ENCODE measurements at regions not wholly inside any gene's neighbourhood (a gene's known extent, or its start where the extent isn't known, plus 50 kb on each side); places are given as distances from the start of the nearest gene placed in this dataset.

DNA sequence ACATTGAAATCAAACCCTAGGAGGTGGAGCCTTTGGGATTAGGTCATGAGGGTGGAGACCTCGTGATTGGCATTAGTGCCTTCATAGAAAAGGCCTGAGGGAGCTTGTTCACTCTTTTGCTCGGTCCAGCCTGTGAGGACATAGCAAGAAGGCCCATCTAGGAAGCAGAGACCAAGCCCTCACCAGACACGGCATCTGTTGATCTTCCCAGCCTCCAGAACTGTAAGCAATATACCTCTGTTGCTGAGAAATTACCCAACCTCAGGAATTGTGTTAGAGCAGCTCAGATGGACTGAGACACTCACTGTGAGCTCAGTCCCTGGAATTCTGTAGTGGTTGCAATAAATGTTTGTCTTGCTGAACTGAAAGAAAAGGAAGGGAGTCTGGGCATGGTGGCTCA lies 116.2 kb upstream of the MAP1LC3B2 start:
- Histone ChIP-seq H3K36me3 (replicated peaks in 1 of 2; ENCODE audit: control extremely low read depth in 1 of 2, control insufficient read depth in 1 of 2, extremely low read depth in 1 of 2, insufficient read depth in 2 of 2, low read length in 1 of 2) (no peaks in the 10 kb centered on the region), H3K9ac (ENCODE audit: low read length) (no peak overlapping the region), H3K9me3 (ENCODE audit: control extremely low read depth in 1 of 3, control insufficient read depth in 2 of 3, insufficient read depth in 1 of 3, low read length in 2 of 3) (peaks cover 0 to 9% (median 3%) of the 10 kb centered on the region in 3 donors), H3K4me3 (ENCODE audit: control extremely low read depth in 1 of 5, extremely low read depth in 1 of 5, insufficient read depth in 1 of 5, low read depth in 2 of 5, low read length in 4 of 5) (no peak overlapping the region), H4K20me1 (ENCODE audit: control insufficient read depth, insufficient read depth, low read length, poor library complexity, severe bottlenecking) (no peaks in the 10 kb centered on the region), H3K79me2 (ENCODE audit: control insufficient read depth, insufficient read depth, low read length) (no peaks in the 10 kb centered on the region), H3K27me3 (replicated peaks in 1 of 4; ENCODE audit: control extremely low read depth in 1 of 4, control insufficient read depth in 3 of 4, insufficient read depth in 4 of 4, low read length in 3 of 4) (no peaks in the 10 kb centered on the region), H3K4me2 (replicated peaks; ENCODE audit: low read depth, low read length, poor library complexity, severe bottlenecking) (no peak overlapping the region), H3K27ac (ENCODE audit: low read length in 2 of 2) (no peak overlapping the region), H2AFZ (ENCODE audit: insufficient read depth, low read depth, low read length, poor library complexity, severe bottlenecking) (no peak overlapping the region), H3K4me1 (ENCODE audit: control insufficient read depth in 2 of 2, insufficient read depth in 2 of 2, low read length in 2 of 2) (peaks cover 0 to 18% of the 10 kb centered on the region in 2 donors)
- DNase-seq = no peak
- ATAC-seq (ENCODE audit: low read depth) = no peak
- Mint-ChIP-seq H3K27ac (no peak overlapping the region), H3K27me3 (peaks cover 1% of the 10 kb centered on the region), H3K4me3 (no peak overlapping the region), H3K4me1 (peaks cover 9% of the 10 kb centered on the region), H3K9me3 (ENCODE audit: insufficient read depth) (no peaks in the 10 kb centered on the region)
- 90% methylated on average over 2 of the region's 3 CpGs for WGBS (ENCODE audit: insufficient coverage)
- TF ChIP-seq, protein P1, sequence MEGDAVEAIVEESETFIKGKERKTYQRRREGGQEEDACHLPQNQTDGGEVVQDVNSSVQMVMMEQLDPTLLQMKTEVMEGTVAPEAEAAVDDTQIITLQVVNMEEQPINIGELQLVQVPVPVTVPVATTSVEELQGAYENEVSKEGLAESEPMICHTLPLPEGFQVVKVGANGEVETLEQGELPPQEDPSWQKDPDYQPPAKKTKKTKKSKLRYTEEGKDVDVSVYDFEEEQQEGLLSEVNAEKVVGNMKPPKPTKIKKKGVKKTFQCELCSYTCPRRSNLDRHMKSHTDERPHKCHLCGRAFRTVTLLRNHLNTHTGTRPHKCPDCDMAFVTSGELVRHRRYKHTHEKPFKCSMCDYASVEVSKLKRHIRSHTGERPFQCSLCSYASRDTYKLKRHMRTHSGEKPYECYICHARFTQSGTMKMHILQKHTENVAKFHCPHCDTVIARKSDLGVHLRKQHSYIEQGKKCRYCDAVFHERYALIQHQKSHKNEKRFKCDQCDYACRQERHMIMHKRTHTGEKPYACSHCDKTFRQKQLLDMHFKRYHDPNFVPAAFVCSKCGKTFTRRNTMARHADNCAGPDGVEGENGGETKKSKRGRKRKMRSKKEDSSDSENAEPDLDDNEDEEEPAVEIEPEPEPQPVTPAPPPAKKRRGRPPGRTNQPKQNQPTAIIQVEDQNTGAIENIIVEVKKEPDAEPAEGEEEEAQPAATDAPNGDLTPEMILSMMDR (IDR thresholded peaks at IDR 0.05) = no peak
- intact Hi-C loops (cut with micrococcal nuclease) = no loop called here
- ChIA-PET CTCF (no interaction called here), POLR2A (no interaction called here)

DNA sequence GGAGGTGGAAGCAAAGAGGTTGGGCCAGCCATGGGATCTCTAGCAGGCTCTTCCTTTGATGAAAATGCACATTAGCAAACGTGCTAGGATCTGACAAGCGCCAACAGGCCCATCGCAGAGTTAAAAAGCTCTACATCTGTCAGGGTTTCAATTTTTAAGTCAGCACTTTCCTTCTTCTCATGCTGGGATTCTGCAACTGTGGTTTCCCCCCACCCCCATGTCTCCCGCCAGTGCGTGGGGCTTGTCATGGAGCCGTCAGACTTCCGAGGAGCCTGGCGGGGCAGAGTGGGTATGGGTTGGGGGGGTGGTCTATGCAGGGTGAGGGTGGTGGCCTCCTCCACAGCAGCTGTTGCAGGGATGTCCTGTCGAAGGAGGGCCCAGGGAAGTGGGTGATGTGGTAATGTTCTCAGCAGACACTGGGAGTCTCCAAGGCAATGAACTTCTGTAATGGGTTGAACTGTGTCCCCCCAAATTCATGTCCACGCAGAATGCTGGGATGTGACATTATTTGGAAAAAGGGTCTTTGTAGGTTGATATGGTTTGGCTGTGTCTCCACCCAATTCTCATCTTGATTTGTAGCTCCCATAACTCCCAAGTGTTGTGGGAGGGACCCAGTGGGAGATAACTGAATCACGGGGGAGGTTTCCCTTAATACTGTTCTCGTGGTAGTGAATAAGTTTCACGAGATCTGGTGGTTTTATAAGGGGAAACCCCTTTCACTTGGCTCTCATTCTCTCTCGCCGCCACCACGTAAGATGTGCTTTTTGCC lies 115.2 kb upstream of the MAP1LC3B2 start:
- Histone ChIP-seq H3K4me2 (replicated peaks; ENCODE audit: low read depth, low read length, poor library complexity, severe bottlenecking) (no peak overlapping the region), H3K4me1 (ENCODE audit: control insufficient read depth in 2 of 2, insufficient read depth in 2 of 2, low read length in 2 of 2) (peaks cover 0 to 18% of the 10 kb centered on the region in 2 donors), H3K27me3 (replicated peaks in 1 of 4; ENCODE audit: control extremely low read depth in 1 of 4, control insufficient read depth in 3 of 4, insufficient read depth in 4 of 4, low read length in 3 of 4) (no peaks in the 10 kb centered on the region), H3K9me3 (ENCODE audit: control extremely low read depth in 1 of 3, control insufficient read depth in 2 of 3, insufficient read depth in 1 of 3, low read length in 2 of 3) (peaks cover 0 to 9% (median 3%) of the 10 kb centered on the region in 3 donors), H3K4me3 (ENCODE audit: control extremely low read depth in 1 of 5, extremely low read depth in 1 of 5, insufficient read depth in 1 of 5, low read depth in 2 of 5, low read length in 4 of 5) (no peak overlapping the region), H2AFZ (ENCODE audit: insufficient read depth, low read depth, low read length, poor library complexity, severe bottlenecking) (no peak overlapping the region), H3K36me3 (replicated peaks in 1 of 2; ENCODE audit: control extremely low read depth in 1 of 2, control insufficient read depth in 1 of 2, extremely low read depth in 1 of 2, insufficient read depth in 2 of 2, low read length in 1 of 2) (no peaks in the 10 kb centered on the region), H4K20me1 (ENCODE audit: control insufficient read depth, insufficient read depth, low read length, poor library complexity, severe bottlenecking) (no peaks in the 10 kb centered on the region), H3K27ac (ENCODE audit: low read length in 2 of 2) (no peak overlapping the region), H3K9ac (ENCODE audit: low read length) (no peak overlapping the region), H3K79me2 (ENCODE audit: control insufficient read depth, insufficient read depth, low read length) (no peaks in the 10 kb centered on the region)
- WGBS (ENCODE audit: insufficient coverage) = 39% methylated on average over 5 of the region's 16 CpGs
- H3K27ac Mint-ChIP-seq = no peak overlapping the region
- no peak for TF ChIP-seq EZH2 (IDR thresholded peaks at IDR 0.05; ENCODE audit: borderline replicate concordance, insufficient read depth, low read depth, low read length, poor library complexity, severe bottlenecking)
- TF ChIP-seq, protein P1 (IDR thresholded peaks at IDR 0.05) = no peak
- no peaks in the 10 kb centered on the region for H3K27me3 Mint-ChIP-seq
- no peaks in the 10 kb centered on the region for H3K9me3 Mint-ChIP-seq (ENCODE audit: insufficient read depth)
- POLR2A ChIA-PET = no interaction called here
- H3K4me1 Mint-ChIP-seq = peaks cover 9% of the 10 kb centered on the region
- CTCF ChIA-PET = no interaction called here
- ATAC-seq (ENCODE audit: low read depth) (peak; percentile 17), DNase-seq (peak; percentile 45)
- H3K4me3 Mint-ChIP-seq = no peak overlapping the region
- intact Hi-C loops (cut with micrococcal nuclease) = no loop called here

All from B cell (primary cell).